SK-N-SH (cell line): ENCODE measurements at regions not wholly inside any gene's neighbourhood (a gene's known extent, or its start where the extent isn't known, plus 50 kb on each side); places are given as distances from the start of the nearest gene placed in this dataset.

Source experiments
- CTCF ChIP-seq: fragments of 200-600 bp; sonication (generic); IDR thresholded peaks from 2 replicates; pipeline ENCODE4 v1.6.1; 2017; ENCODE audit warnings: antibody characterized with exemption, mild to moderate bottlenecking, moderate library complexity
- SIN3A ChIP-seq: IDR thresholded peaks from 2 replicates; pipeline ENCODE4 v1.6.1; 2012; ENCODE audit warnings: low read depth, mild to moderate bottlenecking, low read length, moderate library complexity, borderline replicate concordance

DNA sequence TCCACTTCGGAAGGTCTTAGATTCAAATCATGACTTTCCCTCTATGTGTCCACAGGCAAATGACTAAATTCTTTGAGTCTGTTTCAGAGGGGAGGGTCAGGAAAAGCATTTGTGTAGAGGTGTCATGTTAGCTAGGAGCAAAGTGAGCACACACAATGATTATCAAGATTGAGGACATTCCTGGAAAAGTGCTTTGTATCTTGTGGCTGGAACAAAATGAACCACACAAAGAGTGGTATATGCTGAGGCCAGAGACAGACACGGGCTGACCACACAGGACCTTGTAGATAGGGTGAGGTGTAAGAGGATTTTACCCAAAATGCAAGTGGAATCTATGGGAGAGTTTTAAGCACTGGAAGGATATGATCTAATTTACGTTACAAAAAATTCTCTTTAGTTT is 245.3 kb upstream of the NMUR2 start:
- TF ChIP-seq SIN3A: no peak
- no peak for TF ChIP-seq CTCF
